ENCODE measurements at regions not wholly inside any gene's neighbourhood (a gene's known extent, or its start where the extent isn't known, plus 50 kb on each side); places are given as distances from the start of the nearest gene placed in this dataset.

- H3K36me3 Mint-ChIP-seq (ENCODE audit: unreplicated experiment) = no peaks in the 10 kb centered on the region
- DNase-seq = no peak
- TF ChIP-seq, protein P1, sequence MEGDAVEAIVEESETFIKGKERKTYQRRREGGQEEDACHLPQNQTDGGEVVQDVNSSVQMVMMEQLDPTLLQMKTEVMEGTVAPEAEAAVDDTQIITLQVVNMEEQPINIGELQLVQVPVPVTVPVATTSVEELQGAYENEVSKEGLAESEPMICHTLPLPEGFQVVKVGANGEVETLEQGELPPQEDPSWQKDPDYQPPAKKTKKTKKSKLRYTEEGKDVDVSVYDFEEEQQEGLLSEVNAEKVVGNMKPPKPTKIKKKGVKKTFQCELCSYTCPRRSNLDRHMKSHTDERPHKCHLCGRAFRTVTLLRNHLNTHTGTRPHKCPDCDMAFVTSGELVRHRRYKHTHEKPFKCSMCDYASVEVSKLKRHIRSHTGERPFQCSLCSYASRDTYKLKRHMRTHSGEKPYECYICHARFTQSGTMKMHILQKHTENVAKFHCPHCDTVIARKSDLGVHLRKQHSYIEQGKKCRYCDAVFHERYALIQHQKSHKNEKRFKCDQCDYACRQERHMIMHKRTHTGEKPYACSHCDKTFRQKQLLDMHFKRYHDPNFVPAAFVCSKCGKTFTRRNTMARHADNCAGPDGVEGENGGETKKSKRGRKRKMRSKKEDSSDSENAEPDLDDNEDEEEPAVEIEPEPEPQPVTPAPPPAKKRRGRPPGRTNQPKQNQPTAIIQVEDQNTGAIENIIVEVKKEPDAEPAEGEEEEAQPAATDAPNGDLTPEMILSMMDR (IDR thresholded peaks at IDR 0.05; ENCODE audit: partially characterized antibody, unreplicated experiment) = no peak
These were observed 203.4 kb upstream of the TRIB2 start for GRCh38 chr2:12513339-12513738.

DNA sequence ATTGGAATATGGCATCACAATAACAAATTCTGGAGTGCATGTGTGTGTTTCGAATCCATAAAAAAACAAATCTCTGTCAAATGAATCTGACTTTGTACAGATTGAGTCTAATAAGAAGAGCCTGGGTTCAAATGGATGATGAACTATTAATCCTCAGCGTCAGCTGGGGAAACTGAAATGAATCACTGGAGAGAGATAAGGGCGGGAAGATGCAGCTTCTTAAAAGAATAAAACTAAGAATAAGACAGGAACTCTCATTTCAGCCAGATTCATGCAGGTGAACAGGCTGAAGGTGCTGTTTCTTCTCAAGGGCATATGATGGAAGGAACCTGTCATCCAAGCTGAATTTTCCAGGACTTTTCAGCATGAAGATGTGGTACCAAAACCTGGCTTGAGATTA is 202.6 kb upstream of the TRIB2 start:
- no peak for DNase-seq
- no peaks in the 10 kb centered on the region for H3K4me1 Mint-ChIP-seq (ENCODE audit: low read depth, unreplicated experiment)
- TF ChIP-seq, protein P1 (IDR thresholded peaks at IDR 0.05; ENCODE audit: partially characterized antibody, unreplicated experiment) = no peak
- H3K4me3 Mint-ChIP-seq (ENCODE audit: unreplicated experiment) = no peak overlapping the region
- H3K9me3 Mint-ChIP-seq (ENCODE audit: unreplicated experiment) = no peaks in the 10 kb centered on the region
- H3K36me3 Mint-ChIP-seq (ENCODE audit: unreplicated experiment) = no peaks in the 10 kb centered on the region
- no peak overlapping the region for H3K27ac Mint-ChIP-seq (ENCODE audit: unreplicated experiment)
- H3K27me3 Mint-ChIP-seq (ENCODE audit: unreplicated experiment) = no peaks in the 10 kb centered on the region

More at GRCh38 chr2:12513339-12513738, 203.4 kb upstream of the TRIB2 start:
- Mint-ChIP-seq H3K9me3 (ENCODE audit: unreplicated experiment) (no peaks in the 10 kb centered on the region), H3K4me1 (ENCODE audit: low read depth, unreplicated experiment) (no peaks in the 10 kb centered on the region), H3K27me3 (ENCODE audit: unreplicated experiment) (no peaks in the 10 kb centered on the region), H3K4me3 (ENCODE audit: unreplicated experiment) (no peak overlapping the region), H3K27ac (ENCODE audit: unreplicated experiment) (no peak overlapping the region)

DNA sequence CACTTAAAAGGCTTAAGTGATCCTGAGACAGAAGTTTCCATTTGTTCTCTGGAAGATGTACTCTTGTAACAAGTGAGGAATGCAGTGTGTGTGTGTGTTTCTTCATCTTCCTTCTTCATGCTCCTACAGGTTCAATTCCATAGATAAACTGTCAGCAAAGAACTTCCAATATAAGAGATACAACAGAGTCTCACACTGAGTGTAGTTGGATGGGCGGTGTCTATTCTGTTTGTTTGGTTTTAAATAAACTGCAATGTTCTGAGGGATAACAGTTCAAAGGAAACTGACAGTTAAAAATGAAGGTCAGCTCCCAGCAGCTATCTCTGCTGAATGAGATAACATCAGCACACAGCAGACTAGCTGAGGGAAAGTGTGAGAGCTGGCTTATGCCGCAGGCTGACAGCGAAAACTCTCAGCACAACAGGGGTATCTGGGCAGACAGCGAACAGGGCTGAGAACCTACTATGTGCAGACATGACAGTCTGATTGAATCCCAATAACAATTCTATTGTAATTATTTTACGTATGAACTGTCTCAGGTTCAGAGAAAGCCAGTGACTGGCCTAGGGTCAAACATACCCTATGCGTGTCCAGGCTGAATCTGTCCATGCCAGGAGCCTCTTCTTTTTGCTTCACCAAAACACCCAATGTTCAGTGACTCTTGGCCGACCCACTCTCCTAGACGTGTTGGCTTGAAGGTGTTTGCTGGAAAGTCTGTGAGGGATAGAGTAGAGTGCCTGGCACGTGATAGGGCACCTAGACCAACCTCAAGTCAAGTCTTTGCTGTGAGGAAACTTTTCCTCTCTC is 201.9 kb upstream of the TRIB2 start:
- H3K9me3 Mint-ChIP-seq (ENCODE audit: unreplicated experiment) = no peaks in the 10 kb centered on the region
- no peaks in the 10 kb centered on the region for H3K27me3 Mint-ChIP-seq (ENCODE audit: unreplicated experiment)
- H3K27ac Mint-ChIP-seq (ENCODE audit: unreplicated experiment) = no peak overlapping the region
- no peaks in the 10 kb centered on the region for H3K36me3 Mint-ChIP-seq (ENCODE audit: unreplicated experiment)
- no peaks in the 10 kb centered on the region for H3K4me1 Mint-ChIP-seq (ENCODE audit: low read depth, unreplicated experiment)
- TF ChIP-seq, protein P1 (IDR thresholded peaks at IDR 0.05; ENCODE audit: partially characterized antibody, unreplicated experiment) = no peak
- DNase-seq = no peak
- no peak overlapping the region for H3K4me3 Mint-ChIP-seq (ENCODE audit: unreplicated experiment)

GRCh38 chr2:12515871-12516270 is 200.9 kb upstream of the TRIB2 start:
- H3K36me3 Mint-ChIP-seq (ENCODE audit: unreplicated experiment) = no peaks in the 10 kb centered on the region
- no peaks in the 10 kb centered on the region for H3K4me1 Mint-ChIP-seq (ENCODE audit: low read depth, unreplicated experiment)
- H3K27ac Mint-ChIP-seq (ENCODE audit: unreplicated experiment) = no peak overlapping the region
- H3K9me3 Mint-ChIP-seq (ENCODE audit: unreplicated experiment) = no peaks in the 10 kb centered on the region
- TF ChIP-seq, protein P1 (IDR thresholded peaks at IDR 0.05; ENCODE audit: partially characterized antibody, unreplicated experiment) = no peak
- no peak overlapping the region for H3K4me3 Mint-ChIP-seq (ENCODE audit: unreplicated experiment)
- no peak for DNase-seq
- H3K27me3 Mint-ChIP-seq (ENCODE audit: unreplicated experiment) = no peaks in the 10 kb centered on the region

DNA sequence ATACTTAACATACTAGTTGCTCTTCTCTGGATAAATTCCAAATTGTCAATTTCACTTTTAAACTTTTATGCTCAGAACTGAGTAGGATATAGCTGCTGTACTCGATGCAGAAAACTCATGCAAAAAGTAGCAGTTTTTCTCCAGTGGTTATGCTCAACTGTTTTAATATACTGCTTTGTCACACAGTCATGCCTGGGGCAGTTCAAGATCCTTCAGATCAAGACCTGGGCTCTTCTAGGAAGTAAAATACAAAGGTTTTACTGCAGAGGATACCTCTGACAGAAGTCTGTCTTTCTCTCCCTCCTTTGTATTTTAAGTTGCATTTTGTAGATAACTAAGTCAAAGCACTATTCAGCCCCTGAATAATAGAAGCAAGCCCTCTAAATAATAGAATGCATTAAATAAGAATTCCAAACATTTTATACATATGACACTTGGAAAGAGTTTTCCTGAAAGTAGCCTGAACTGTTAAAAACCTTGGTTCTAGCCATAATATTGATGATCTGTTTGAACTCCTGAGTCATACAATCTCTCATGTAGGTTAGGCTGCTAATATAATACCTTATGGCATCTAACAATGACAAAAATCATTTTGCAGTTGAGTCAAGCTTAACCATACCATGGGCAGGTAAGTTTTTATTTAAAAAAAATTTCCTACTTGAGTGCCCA is 183.3 kb upstream of the TRIB2 start:
- TF ChIP-seq, protein P1 (IDR thresholded peaks at IDR 0.05; ENCODE audit: partially characterized antibody, unreplicated experiment) = no peak
- H3K4me1 Mint-ChIP-seq (ENCODE audit: low read depth, unreplicated experiment) = no peaks in the 10 kb centered on the region
- H3K36me3 Mint-ChIP-seq (ENCODE audit: unreplicated experiment) = no peaks in the 10 kb centered on the region
- DNase-seq = no peak
- no peak overlapping the region for H3K27ac Mint-ChIP-seq (ENCODE audit: unreplicated experiment)
- H3K4me3 Mint-ChIP-seq (ENCODE audit: unreplicated experiment) = no peak overlapping the region
- no peaks in the 10 kb centered on the region for H3K9me3 Mint-ChIP-seq (ENCODE audit: unreplicated experiment)
- H3K27me3 Mint-ChIP-seq (ENCODE audit: unreplicated experiment) = no peaks in the 10 kb centered on the region
